Epithelial cell of proximal tubule (primary cell): ENCODE measurements at regions not wholly inside any gene's neighbourhood (a gene's known extent, or its start where the extent isn't known, plus 50 kb on each side); places are given as distances from the start of the nearest gene placed in this dataset.

Experiments
- DNase-seq: peaks from one replicate; pipeline ENCODE4 v3.0.0-alpha.2; 2011; ENCODE audit warnings: low read depth
- H3K4me3 ChIP-seq: 2 replicates; pipeline ENCODE4 v1.5.1; 2011; ENCODE audit warnings: low read depth, mild to moderate bottlenecking, low read length
- CTCF ChIP-seq: conservative IDR thresholded peaks from 2 replicates; pipeline ENCODE4 v1.5.1; 2012; ENCODE audit warnings: low read depth, mild to moderate bottlenecking, low read length

GRCh38 chr1:165073185-165074007, 283.1 kb downstream of the LMX1A start:
- DNase-seq: no peak
- H3K4me3 ChIP-seq: no peak overlapping the region
- TF ChIP-seq CTCF: peak; percentile 81

- DNase-seq: no peak
- no peak overlapping the region for H3K4me3 ChIP-seq
- TF ChIP-seq CTCF: no peak
Measured at GRCh38 chr1:165070675-165071074, 285.8 kb downstream of the LMX1A start.

- TF ChIP-seq CTCF: no peak
- H3K4me3 ChIP-seq: no peak overlapping the region
- DNase-seq: no peak
Measured at GRCh38 chr1:165069829-165070228, 286.7 kb downstream of the LMX1A start.

GRCh38 chr1:165068741-165069140, 287.8 kb downstream of the LMX1A start:
- no peak overlapping the region for H3K4me3 ChIP-seq
- TF ChIP-seq CTCF: no peak
- DNase-seq: no peak

- no peak overlapping the region for H3K4me3 ChIP-seq
- no peak for DNase-seq
- TF ChIP-seq CTCF: no peak
Measured at GRCh38 chr1:165067829-165068228, 288.7 kb downstream of the LMX1A start.

GRCh38 chr1:165063181-165063965, 293.1 kb downstream of the LMX1A start:
- no peak for TF ChIP-seq CTCF
- no peak overlapping the region for H3K4me3 ChIP-seq
- DNase-seq: no peak
